Stimulated activated CD4-positive, alpha-beta T cell treated with anti-CD3 and anti-CD28 coated beads, Interleukin-15, amount 100 ng/mL, for 48 hours (primary cell): ENCODE measurements at regions not wholly inside any gene's neighbourhood (a gene's known extent, or its start where the extent isn't known, plus 50 kb on each side); places are given as distances from the start of the nearest gene placed in this dataset.
"Not testable (repeated sequence)": the region's sequence is repeated elsewhere in the genome, so short reads cannot be mapped to it uniquely, and the experiment has no call there.

Experiments used
- DNase-seq, 2 donors: peaks; one replicate each; pipeline ENCODE4 v3.0.0-alpha.2; 2020; ENCODE audit warnings: low read depth in 2 of 2

DNA sequence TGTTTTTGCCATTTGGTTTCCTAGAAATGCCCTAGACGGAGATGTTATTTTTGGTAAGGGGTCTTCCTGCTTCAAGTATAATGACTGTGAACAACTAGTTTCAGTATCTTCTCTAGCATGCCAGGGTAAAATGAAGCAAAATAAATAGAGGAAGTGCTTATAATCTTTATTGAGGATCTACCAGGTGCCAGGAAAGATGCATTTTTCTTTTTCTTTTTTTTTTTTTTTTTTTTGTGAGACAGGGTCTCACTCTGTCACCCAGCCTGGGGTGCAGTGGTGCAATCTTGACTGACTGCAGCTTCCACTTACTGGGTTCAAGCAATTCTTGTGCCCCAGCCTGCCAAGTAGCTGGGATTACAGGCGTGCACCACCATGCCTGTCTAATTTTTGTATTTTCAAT is 146.6 kb upstream of the GRK3 start:
- DNase-seq = not testable (repeated sequence)

DNA sequence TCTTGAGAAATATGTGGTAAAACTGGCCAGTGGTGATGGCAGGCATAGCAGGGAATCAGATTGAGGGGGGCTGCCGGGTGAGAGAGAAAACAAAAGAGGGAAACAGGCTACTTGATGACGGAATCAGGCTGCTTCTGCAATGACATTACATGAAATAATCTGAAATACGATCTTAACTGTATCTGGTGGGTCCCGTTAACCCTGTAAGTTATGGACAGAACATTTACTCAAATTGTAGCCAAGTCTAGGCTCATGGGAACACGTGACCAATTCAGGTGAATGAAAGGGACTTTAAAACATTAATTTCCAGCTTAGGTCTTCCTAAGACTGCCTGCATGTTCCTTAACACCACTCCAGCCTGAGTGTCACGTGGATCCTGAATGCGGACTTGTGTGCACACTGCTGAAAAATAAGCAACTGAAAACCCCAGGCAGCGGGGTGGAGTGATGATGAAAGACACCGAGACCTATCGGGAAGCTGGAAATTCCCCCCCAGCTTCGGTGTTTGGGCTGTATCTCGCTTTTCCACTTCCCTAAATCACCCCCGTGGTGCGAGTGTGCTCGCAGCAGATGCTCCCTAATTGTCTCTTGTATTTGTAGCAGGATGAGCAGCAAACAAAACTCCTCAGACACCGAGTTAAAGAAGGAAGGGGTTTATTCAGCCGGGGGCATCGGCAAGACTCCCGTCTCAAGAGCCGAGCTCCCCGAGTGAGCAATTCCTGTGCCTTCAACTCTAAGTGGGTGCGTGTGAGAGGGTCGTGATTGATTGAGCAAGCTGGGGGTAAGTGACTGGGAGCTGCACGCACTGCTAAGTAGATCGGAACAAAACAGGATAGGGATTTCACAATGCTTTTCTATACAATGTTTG is 145.0 kb upstream of the GRK3 start:
- no peak for DNase-seq

- DNase-seq = not testable (repeated sequence)
Measured at GRCh38 chr22:25420114-25420441, 144.4 kb upstream of the GRK3 start.

DNA sequence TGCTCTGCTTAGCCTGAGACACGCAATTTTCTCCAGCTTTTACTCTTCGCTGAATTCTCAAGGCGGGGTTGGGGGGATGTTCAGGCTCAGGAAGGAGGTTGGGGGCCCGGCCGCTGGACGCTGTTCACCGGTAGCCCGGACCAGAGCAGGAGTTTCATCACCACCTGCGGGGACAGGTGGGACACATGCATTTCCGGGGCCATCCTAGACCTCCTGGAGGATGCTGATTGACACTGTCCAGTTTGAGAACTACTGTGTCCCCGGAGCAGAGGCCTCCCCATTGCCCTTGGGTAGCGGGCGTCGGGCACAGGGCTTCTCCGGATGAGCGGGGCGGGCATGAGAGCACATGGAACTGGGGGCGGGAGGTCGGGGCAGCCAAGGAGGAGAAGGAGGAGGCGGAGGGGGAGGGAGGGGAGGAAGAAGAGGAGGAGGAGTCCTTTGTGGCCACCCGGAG is 144.0 kb upstream of the GRK3 start:
- DNase-seq = no peak

GRCh38 chr22:25420925-25421904 is 143.3 kb upstream of the GRK3 start:
- no peak for DNase-seq

DNA sequence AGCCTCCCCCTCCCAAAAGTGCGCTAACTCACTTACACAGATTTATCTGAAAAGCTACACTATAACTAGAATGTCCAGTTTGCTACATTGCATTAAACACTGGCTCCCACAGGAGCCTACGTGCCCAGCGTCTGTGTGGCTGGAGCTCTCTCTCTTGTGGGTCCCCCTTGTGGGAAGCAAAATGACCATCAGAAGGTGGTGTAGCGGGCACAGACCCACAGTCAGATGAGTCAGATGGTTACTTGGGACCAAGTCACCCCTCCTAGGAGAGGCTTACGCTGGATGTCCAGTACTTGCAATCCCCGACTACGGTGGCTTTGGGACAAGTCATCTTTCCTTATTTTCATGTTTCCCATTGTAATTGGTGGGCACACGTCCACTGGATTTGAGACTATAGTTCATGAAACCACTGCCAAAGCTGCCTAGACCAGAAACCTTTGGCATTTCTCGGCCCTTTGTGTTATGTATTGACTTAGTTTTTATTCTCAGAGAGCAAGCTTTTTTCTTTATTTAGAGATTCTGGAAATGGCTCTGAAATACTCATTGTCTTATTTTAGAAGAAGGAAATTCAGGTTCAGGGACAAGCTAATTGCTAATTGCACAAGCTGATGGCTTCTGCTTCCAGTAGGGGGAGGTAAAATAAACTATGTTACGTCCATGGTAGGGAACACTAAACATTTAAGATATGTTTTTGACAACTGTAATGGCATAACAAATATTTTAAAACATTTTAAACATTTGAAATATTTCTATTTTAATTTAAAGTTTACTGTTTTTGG is 137.8 kb upstream of the GRK3 start:
- not testable (repeated sequence) for DNase-seq

GRCh38 chr22:25431637-25432342 is 132.7 kb upstream of the GRK3 start:
- DNase-seq = not testable (repeated sequence)

- not testable (repeated sequence) for DNase-seq
Measured at GRCh38 chr22:25433381-25433970, 131.0 kb upstream of the GRK3 start.

GRCh38 chr22:25437414-25438160 is 126.9 kb upstream of the GRK3 start:
- DNase-seq = no peak

DNA sequence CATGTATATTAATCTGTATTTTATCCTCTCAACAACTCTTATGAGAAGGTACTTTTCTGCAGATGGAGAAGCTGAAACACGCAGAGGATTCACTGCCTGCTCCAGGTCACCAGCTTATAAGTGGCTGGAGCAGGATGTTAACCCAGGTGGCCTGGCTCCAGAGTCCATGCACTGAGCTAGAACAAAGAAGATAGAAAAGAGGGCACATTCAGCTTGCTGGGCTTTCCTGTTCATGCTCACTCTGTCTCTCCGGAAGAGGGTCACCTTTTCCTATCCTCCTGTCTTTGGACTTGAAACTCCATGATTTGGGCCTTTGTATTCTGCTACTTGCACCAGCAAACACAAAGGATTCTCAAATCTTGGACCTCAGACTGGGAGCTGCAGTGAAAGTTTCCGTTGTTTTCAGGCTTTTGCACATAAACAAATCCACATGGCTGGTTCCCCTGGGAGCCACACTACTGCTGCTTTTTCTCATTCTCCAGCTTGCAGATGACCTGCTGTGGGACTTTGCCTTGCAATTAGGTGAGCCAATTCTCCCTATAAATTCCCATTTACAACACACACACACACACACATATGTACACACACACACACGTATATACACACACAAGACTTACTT is 117.3 kb upstream of the GRK3 start:
- no peak for DNase-seq

DNA sequence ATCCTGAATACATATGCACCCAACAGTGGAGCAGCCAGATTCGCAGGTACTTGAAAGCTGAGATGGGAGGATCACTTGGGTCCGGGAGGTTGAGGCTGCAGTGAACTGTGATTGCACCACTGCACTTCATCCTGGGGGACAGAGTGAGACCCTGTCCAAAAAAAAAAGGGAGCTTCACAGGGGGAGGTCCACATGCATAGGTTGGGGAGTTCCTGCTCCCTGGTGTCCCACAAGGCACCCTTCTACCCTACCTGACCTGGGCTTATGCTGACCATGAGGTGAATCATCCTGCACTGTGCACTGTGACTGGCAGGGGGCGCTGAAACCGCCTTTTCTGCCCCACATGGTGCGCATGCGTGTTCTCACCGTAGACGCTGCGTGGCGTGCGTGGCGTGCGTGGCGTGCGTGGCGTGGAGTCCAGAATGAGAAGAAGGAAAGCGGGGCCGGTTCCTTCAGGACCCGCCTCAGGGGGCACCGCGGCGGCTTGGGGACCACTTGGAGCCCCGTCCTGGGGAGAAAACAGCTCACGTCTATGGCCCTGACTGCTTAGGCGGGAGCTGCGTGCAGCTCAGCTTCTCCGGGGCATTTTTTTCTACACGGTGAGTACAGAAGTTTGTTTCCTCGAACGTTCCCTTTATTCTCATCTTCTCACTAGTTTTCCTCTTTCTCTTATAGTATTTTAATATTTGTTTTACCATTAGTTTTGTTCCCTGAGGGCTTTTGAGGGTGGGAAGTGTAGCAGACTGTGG is 116.6 kb upstream of the GRK3 start:
- DNase-seq = peak; percentile 79 to 85

DNA sequence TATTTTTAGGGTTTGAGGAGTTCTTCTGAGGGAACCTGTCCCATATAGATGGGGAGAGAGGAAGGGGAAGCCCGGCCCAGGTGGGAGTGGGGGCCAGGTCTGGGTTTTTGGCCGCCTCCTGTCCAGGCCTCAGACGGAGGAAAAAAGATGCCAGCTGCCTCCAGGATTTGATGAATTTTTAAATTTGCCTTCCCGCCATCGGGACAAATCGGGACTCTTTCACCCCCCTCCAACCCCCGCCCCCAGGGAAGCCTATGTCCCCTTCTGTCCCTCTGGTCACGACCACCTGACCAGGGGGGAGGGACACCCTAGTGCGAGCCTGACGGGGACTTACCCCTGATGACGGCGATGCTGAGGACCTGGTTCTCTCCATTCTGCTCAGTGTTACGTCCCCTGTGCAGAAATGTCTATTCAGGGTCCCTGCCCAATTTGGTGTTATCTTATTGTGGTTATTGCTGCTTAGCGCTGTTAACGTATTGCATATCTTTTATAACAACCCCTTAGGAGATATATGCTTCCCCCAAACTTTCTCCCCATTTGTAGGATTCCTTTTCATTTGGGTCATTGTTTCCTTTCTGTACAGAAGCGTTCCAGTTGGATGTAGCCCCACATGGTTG is 115.9 kb upstream of the GRK3 start:
- DNase-seq = no peak

DNA sequence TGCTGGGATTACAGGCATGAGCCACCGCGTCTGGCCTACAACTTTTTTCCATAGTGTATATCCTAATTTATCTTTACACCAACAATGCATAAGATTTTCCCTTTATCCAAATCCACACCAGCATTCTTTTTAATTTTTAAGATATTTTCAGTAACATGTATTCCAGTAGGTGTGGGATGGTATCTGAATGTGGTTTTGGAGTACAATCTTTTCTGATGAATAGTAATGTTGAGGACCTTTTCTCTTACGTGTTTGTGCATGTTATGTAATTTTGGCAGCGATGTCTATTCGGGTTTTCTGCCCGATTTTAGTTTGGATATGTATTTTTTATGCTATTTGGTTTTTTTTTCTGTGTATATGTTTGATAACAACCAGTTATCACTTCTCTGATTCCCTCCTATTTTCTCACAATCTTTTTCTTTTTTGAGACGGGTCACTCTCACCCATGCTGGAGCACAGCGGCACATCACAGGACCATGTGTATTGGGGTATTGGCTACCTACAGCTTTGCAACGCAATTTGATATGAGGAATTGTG is 114.6 kb upstream of the GRK3 start:
- no peak for DNase-seq

DNA sequence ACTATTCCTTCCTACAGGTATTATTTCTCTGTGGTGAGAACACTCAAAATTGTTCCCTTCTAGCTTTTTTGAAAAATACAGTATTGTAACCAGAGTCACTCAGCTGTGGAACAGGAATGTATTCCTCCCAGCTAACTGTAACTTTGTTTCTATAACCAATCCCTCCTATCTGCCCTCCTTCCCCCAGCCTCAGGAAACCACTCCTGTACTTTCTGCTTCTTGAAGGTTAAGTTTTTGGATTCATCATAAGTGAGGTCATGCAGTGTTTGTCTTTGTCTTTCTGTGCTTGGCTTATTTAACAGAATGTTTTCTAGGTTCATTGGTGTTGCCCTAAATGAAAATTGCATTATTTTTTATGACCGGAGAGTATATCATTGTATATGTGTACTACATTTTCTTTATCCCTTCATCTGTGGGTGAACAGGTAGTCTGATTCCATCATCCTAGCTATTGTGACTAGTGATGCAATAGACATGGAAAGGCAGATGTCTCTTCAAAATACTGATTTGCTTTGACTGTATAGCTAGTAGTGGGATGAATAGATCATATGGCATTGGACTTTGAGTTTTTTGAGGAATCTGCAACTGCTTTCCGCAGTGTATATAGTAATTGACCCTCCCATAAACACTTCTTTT is 112.9 kb upstream of the GRK3 start:
- DNase-seq = no peak

DNA sequence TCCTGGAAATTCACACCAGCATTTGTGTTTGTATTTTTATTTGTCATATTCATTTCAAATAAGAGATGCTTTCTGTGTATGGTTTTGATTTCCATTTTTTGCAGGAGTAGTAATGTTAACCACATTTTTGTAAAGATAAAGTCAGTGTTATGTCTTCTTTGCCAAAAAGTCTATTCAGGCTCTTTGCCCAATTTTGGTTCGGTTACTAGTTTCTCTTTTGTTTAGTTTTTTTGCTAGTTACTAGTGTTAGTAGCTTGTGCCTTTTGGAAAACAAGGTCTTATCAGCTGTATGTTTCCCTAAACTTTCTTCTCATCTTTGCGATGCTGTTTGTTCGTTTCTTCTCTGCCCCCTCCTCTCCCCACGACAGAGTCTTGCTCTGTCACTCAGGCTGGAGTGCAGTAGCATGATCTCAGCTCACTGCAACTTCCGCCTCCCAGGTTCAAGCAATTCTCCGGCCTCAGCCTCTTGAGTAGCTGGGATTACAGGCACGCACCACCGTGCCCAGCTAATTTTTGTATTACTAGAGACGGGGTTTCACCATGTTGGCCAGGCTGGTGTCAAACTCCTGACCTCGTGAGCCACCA is 112.3 kb upstream of the GRK3 start:
- no peak for DNase-seq

GRCh38 chr22:25453058-25453457 is 111.4 kb upstream of the GRK3 start:
- DNase-seq = no peak

DNA sequence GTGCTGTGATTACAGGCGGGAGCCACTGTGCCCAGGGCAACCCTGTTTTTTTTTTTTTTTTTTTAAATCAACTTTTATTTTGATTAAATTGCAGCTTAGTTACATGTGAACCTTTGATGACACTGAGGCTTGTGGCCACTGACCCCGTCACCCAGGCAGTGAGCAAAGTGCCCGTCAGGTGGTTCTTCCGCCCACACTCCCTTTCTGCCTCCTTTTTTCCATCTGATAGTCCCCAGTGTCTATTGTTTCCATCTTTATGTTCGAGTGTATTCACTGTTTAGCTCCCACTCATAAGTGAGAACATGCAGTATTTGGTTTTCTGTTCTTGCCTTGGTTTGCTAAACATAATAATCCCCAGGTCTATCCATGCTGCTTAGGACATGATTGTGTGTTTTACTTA is 110.9 kb upstream of the GRK3 start:
- DNase-seq = peak; percentile 31 to 45
